ENCODE measurements at regions not wholly inside any gene's neighbourhood (a gene's known extent, or its start where the extent isn't known, plus 50 kb on each side); places are given as distances from the start of the nearest gene placed in this dataset.

GRCh38 chr16:85484347-85485300 lies 128.5 kb upstream of the GSE1 start:
- no peak for TF ChIP-seq EZH2phosphoT487 (IDR thresholded peaks at IDR 0.05; ENCODE audit: insufficient read depth, low read depth)
- TF ChIP-seq EZH2 (IDR thresholded peaks at IDR 0.05; ENCODE audit: insufficient read depth, poor library complexity, severe bottlenecking) = no peak
